ENCODE measurements at regions not wholly inside any gene's neighbourhood (a gene's known extent, or its start where the extent isn't known, plus 50 kb on each side); places are given as distances from the start of the nearest gene placed in this dataset.

GRCh38 chr14:71658261-71658860, 273.9 kb upstream of the RGS6 start:
- TF ChIP-seq, protein P1, sequence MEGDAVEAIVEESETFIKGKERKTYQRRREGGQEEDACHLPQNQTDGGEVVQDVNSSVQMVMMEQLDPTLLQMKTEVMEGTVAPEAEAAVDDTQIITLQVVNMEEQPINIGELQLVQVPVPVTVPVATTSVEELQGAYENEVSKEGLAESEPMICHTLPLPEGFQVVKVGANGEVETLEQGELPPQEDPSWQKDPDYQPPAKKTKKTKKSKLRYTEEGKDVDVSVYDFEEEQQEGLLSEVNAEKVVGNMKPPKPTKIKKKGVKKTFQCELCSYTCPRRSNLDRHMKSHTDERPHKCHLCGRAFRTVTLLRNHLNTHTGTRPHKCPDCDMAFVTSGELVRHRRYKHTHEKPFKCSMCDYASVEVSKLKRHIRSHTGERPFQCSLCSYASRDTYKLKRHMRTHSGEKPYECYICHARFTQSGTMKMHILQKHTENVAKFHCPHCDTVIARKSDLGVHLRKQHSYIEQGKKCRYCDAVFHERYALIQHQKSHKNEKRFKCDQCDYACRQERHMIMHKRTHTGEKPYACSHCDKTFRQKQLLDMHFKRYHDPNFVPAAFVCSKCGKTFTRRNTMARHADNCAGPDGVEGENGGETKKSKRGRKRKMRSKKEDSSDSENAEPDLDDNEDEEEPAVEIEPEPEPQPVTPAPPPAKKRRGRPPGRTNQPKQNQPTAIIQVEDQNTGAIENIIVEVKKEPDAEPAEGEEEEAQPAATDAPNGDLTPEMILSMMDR (conservative IDR thresholded peaks at IDR 0.05) = no peak
- no peak for TF ChIP-seq EZH2 (IDR thresholded peaks at IDR 0.05; ENCODE audit: low read depth)

All from PC-9 (cell line).